NCI-H1930 (cell line): ENCODE measurements at regions not wholly inside any gene's neighbourhood (a gene's known extent, or its start where the extent isn't known, plus 50 kb on each side); places are given as distances from the start of the nearest gene placed in this dataset.

Experiments
- DNase-seq, 2 experiments: peaks; one replicate each; lab custom pipeline; 2025; lab: John Stamatoyannopoulos, UW

GRCh38 chr14:101120641-101121507 is 217.4 kb upstream of the RTL1 start:
- DNase-seq, result no peak

- no peak for DNase-seq
These were observed 218.1 kb upstream of the RTL1 start for GRCh38 chr14:101121508-101122139.

GRCh38 chr14:101122237-101123141 is 219.0 kb upstream of the RTL1 start:
- DNase-seq, result no peak

GRCh38 chr14:101123618-101124510 is 220.3 kb upstream of the RTL1 start:
- no peak for DNase-seq

GRCh38 chr14:101124815-101125214 is 221.3 kb upstream of the RTL1 start:
- DNase-seq, result no peak

GRCh38 chr14:101125313-101125712 is 221.8 kb upstream of the RTL1 start:
- DNase-seq, result no peak

GRCh38 chr14:101125719-101126651 is 222.5 kb upstream of the RTL1 start:
- DNase-seq, result no peak

GRCh38 chr14:101126731-101127130 is 223.2 kb upstream of the RTL1 start:
- no peak for DNase-seq

- DNase-seq, result no peak
These were observed 223.7 kb upstream of the RTL1 start for GRCh38 chr14:101127224-101127623.

- no peak for DNase-seq
These were observed 225.2 kb upstream of the RTL1 start for GRCh38 chr14:101128478-101129321.

- DNase-seq, result no peak
These were observed 226.1 kb upstream of the RTL1 start for GRCh38 chr14:101129521-101130167.

GRCh38 chr14:101130861-101131260 is 227.3 kb upstream of the RTL1 start:
- DNase-seq, result no peak

- no peak for DNase-seq
These were observed 228.0 kb upstream of the RTL1 start for GRCh38 chr14:101131451-101131916.

GRCh38 chr14:101132051-101132571 is 228.6 kb upstream of the RTL1 start:
- DNase-seq, result no peak

GRCh38 chr14:101132588-101132987 is 229.1 kb upstream of the RTL1 start:
- no peak for DNase-seq

- DNase-seq, result no peak
These were observed 229.5 kb upstream of the RTL1 start for GRCh38 chr14:101133068-101133467.

- no peak for DNase-seq
These were observed 230.7 kb upstream of the RTL1 start for GRCh38 chr14:101134161-101134631.

GRCh38 chr14:101134851-101135433 is 231.4 kb upstream of the RTL1 start:
- no peak for DNase-seq
